ENCODE measurements at regions not wholly inside any gene's neighbourhood (a gene's known extent, or its start where the extent isn't known, plus 50 kb on each side); places are given as distances from the start of the nearest gene placed in this dataset.

- no peak overlapping the region for H3K27ac ChIP-seq
- no peak for DNase-seq (ENCODE audit: low read depth, low spot score)
Observed at GRCh38 chr2:223107825-223108224, 55.8 kb downstream of the KCNE4 start.

DNA sequence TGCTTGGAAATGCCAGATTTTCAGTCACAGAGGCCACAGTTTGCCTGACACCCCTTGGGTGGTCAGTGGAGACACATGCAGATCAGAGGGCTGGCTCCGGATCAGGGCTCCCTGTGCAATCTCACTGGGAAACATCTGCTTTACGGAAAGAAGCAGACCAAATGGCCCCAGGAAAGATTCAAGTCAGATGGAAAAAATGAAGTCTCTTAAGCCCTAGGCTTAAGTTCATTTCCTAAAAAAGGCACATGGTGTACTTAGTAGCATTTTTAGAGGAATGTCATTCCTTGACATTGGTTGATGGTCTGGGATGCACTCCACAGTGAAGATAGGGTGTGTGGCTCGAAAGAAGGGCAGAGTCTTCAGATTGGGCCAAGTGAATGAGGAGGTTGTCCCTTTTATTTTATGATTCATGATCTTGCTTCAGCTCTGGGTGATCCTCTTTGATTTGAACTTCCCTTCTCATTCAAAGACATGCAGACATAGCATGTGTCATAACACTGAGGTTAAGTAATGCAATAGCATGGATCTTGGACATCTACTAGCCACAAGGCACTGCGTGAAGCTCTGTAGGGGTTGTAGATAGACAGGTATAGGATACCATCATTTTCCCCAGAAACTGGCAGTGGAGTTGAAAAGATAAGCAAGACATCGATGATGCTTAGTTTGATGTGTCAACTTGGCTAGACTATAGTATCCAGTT is 56.5 kb downstream of the KCNE4 start:
- H3K27ac ChIP-seq, result no peak overlapping the region
- no peak for DNase-seq (ENCODE audit: low read depth, low spot score)

DNA sequence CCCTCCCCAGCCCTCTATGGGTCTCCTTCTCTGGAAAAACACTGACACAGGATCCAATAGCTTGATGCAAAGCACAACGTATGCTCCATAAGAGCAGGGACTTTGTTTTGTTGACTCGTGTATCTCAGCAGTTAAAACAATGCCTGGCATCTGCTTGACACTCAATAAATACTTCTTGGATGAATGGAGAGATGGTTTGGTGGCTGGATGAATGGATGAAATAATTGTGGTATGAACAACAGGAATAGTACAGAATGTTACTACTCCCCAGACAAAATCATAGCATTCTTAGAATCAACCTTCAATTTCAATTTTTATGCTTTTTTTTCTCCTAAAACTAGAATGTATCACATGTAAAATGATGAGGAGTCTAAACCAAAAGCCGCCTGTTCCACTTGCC is 57.4 kb downstream of the KCNE4 start:
- no peak overlapping the region for H3K27ac ChIP-seq
- no peak for DNase-seq (ENCODE audit: low read depth, low spot score)

DNA sequence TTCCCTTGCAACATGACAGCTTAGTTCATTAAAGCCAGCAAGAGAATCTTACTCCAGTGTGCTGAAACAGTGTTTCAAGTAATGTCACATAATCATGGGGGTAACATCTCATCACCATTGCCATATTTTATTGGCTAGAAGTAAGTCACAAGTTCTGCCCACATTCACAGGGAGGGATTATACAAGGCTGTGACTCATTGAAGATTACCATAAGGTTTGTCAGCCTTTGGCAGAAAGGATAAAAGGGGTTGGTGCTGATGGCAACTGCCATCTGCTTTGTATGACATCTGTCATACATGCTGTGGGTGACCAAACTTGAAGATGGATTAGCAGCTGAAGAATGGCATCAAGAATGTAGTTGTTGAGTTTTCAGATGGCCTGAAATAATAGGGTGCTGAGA is 61.2 kb downstream of the KCNE4 start:
- DNase-seq (ENCODE audit: low read depth, low spot score), result no peak
- no peak overlapping the region for H3K27ac ChIP-seq

- DNase-seq (ENCODE audit: low read depth, low spot score), result no peak
- no peak overlapping the region for H3K27ac ChIP-seq
Observed at GRCh38 chr2:223114170-223114569, 62.2 kb downstream of the KCNE4 start.

DNA sequence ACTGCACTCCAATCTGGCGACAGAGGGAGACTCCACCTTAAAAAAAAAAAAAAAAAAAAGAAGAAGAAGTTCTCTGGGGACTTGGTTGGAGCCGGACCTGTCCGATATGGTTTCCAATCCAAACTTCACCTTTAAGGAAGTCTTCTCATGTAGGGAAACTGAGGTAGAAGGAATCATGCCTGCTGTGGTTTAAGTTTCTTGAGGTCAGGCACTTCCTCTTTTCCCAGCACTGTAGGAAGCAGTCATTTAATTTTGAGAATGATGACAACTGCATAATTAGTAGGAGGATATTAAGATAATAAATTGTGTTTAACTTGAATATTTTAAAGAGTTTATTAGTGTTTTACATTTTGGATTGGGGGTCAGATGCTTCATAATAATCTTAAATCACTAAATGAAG is 62.9 kb downstream of the KCNE4 start:
- no peak overlapping the region for H3K27ac ChIP-seq
- no peak for DNase-seq (ENCODE audit: low read depth, low spot score)

DNA sequence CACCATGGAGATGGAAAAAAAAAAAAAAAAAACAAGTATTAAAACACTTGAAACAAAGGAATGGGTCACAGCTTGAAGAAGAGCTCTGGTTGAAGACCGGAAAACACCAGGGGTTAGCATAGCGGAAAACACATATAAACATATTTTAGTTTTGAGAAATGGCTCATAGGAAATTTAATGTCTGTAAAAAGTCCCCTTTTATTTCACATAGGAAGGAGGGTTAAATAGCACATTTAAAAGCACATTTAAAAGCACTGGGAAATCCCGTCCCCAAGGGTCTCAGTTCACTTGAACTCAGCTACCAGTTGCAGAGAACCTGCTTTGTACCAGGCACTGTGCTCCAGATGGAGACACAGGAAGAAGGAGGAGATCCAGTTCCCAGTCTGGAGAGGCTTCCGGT is 65.5 kb downstream of the KCNE4 start:
- H3K27ac ChIP-seq, result no peak overlapping the region
- no peak for DNase-seq (ENCODE audit: low read depth, low spot score)

GRCh38 chr2:223121283-223121682 is 69.3 kb downstream of the KCNE4 start:
- DNase-seq (ENCODE audit: low read depth, low spot score), result no peak
- no peak overlapping the region for H3K27ac ChIP-seq

DNA sequence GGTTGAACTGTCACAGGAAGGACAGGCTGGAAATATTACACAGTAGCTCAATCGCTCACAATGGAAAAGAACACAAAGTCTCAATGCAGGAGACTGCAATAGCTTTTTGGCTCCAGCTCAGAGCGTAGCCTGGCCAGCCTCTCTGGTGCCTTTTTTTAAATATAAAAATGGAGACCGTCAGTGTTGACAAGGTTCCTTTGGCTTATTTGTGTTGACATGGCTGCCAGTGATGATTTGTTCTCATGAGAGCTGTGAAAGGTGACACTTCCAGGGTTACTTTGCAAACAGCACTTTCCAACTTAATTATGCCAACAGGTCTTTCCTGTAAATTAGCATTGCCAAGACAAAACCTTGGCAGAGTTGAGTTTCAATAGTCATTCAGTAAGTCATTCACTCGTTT is 70.8 kb downstream of the KCNE4 start:
- DNase-seq (ENCODE audit: low read depth, low spot score), result no peak
- no peak overlapping the region for H3K27ac ChIP-seq

GRCh38 chr2:223123855-223124610 is 72.0 kb downstream of the KCNE4 start:
- H3K27ac ChIP-seq, result no peak overlapping the region
- DNase-seq (ENCODE audit: low read depth, low spot score), result no peak

GRCh38 chr2:223141606-223142005 is 89.6 kb downstream of the KCNE4 start:
- no peak for DNase-seq (ENCODE audit: low read depth, low spot score)
- H3K27ac ChIP-seq, result no peak overlapping the region

GRCh38 chr2:223142118-223142517 is 90.1 kb downstream of the KCNE4 start:
- H3K27ac ChIP-seq, result no peak overlapping the region
- DNase-seq (ENCODE audit: low read depth, low spot score), result no peak

DNA sequence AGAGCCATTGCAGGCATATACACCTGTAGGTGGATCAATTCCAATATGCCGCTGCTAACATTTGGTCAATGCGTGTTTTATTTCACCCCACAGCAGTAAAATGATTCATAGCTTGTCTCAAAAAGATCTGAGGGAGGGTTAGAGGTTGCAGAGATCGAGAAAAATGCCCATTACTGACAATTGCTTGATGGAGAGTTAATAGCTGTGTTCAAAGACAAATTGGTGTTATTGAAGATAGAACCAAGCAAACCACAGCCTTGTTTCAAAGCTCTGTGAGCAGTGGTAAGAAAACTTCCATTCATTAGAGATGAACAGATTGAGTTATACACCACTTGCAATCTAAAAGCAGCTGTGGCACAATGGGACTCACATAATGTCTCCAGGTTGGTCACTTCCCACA is 95.4 kb downstream of the KCNE4 start:
- DNase-seq (ENCODE audit: low read depth, low spot score), result no peak
- no peak overlapping the region for H3K27ac ChIP-seq

DNA sequence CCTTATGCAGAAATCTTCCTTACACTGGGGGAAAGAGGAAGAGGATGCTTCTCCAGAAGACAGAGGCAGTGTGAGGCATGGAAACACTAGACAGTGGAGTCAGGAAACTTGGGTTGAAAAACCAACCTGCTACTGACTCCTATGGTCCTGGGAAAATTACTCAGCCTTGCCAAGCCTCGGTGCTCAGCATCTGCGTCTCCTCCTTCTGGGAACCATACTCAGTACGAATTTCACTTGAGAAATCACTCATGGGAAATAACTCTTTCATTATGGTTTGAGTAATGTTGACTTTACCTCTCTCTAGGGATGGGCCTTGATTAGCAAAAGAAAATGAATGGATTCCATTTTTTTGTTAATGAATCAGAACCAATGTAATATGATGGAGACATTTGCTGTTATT is 96.5 kb downstream of the KCNE4 start:
- no peak overlapping the region for H3K27ac ChIP-seq
- no peak for DNase-seq (ENCODE audit: low read depth, low spot score)

DNA sequence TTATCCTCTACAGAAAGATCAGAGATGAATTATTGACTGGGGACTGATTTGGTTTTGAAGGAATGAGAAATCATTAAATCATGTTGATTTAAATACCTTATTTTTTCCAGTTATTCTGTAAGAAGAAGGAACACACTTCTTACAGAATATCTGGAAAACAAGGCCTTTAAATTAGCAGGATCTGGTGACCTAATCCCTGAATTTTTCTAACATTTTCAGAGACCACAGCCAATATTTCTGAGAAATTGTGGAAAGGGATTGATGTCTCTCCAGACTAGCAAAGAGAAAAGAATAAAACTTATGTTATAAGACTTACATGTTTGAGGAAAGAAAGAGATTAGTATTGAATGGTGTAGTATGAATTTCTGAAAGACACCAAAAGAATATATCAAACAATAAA is 104.0 kb downstream of the KCNE4 start:
- no peak for DNase-seq (ENCODE audit: low read depth, low spot score)
- no peak overlapping the region for H3K27ac ChIP-seq

- DNase-seq (ENCODE audit: low read depth, low spot score), result no peak
- H3K27ac ChIP-seq, result no peak overlapping the region
Observed at GRCh38 chr2:223161873-223162458, 110.0 kb downstream of the KCNE4 start.

DNA sequence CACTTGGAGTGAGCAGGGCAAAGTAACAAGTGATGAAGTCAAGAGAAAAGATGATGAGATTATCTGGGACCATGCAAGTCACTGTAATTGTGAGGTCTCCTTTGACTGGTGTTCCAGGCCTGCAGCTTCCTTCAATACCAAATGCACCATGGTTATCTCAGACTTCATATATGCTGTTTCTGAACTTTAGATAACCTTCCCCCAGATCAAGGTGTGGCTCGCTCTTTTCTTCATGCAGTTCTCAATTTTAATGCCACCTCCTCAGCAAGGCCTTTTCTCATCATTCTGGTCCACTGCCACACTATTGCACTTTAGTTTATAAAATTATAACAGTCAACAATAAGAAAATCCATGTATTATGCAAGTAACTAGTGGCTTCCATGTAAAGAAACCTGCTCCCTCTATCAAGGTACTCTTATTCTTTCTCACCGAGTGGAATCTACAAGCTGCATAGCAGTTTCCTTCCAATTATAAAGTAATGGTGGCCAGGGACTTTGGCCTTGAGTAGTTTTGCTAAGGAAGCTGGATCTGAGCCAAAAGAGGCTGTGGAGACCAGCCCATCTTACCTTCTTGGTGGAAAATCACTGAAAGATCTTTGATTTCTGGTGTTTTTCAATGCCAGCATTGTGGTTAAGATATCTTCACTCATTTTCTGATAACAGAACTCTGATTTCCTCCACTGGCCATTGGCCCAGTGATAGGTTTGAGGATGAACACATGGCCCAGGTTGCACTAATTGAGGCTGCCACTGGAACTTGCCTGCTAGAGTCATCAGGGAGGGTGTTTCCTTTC is 113.6 kb downstream of the KCNE4 start:
- H3K27ac ChIP-seq, result no peak overlapping the region
- no peak for DNase-seq (ENCODE audit: low read depth, low spot score)

DNA sequence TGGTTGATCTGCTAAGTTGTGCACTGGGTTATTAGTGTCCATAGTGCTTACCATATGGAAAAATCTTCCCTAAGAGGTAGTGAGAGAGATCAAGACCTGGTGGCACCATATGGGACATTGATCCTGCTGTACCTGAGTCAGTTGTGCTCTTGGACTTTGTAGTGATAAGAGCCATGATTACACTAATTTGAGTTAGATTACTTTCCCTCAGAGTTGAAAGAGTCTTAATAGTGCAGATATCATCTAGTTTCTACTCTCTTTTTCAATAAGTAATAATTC is 114.2 kb downstream of the KCNE4 start:
- H3K27ac ChIP-seq, result no peak overlapping the region
- no peak for DNase-seq (ENCODE audit: low read depth, low spot score)

DNA sequence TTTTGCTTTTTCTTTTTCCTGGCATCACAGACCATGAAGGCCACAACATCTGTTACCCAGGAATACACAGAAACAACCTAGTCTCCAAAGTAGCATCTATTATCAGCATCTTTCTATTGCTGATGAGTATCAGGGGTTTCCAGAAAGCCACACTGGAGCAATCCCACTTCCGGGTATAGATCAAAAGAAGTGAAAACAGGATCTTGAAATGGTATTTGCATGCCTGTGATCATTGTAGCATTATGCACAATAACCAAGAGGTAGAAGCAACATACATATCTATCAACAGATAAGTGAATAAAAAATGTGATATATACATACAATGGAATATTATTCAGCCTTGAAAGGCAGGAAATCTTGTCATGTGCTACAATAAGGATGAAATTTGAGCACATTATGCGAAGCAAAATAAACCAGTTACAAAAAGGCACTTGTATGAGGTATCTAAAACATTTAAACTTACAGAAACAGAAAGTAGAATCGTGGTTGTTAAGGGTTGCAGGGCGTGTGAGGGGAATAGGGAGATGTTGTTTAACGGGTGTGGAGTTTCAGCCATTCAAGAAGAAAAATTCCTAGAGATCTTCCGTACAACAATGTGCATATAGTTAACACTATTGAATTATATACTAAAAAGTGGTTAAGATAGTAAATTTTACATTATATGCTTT is 115.1 kb downstream of the KCNE4 start:
- H3K27ac ChIP-seq, result no peak overlapping the region

GRCh38 chr2:223169830-223170605 is 118.0 kb downstream of the KCNE4 start:
- DNase-seq (ENCODE audit: low read depth, low spot score), result no peak
- no peak overlapping the region for H3K27ac ChIP-seq

More for the DNA sequence above, 115.1 kb downstream of the KCNE4 start:
- no peak for DNase-seq (ENCODE audit: low read depth, low spot score)
